ENCODE measurements at regions not wholly inside any gene's neighbourhood (a gene's known extent, or its start where the extent isn't known, plus 50 kb on each side); places are given as distances from the start of the nearest gene placed in this dataset.

DNA sequence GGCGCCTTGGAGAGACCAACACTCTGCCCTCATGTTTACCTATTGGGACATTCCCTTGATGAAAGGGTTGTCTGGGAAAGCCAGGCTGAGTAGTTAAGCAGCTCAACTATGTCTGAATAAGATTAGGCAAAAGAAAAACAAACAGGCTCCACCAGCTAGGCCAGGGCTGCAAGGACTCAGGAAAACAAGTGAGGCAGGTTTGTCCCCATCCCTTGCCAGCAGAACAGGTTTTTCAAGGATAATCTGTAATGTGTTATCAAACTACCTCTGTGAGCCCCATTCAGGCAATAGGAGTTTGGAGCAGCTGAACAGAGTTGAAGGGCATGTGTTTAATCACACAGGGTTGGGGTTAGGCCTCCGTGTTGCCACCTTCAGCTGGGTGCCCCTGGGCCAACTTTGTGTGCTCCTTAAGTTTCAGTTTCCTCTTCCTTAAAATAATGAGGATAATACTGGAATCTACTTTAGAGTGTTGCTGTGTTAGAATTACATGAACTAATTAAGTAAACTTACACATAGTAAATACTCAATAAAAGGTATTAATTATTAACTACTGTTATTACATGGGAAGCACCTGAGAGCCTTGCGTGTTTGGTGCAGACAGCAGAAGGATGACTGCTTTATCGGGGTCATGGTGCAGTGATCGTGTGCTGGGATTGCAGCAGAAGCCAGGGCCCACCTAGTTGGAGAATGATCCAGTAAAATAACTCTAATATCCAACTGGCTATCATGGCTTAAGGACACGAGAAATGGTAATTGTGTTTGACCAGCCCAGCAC, 72.1 kb upstream of the ATP10B start:
- TF ChIP-seq, protein P1, sequence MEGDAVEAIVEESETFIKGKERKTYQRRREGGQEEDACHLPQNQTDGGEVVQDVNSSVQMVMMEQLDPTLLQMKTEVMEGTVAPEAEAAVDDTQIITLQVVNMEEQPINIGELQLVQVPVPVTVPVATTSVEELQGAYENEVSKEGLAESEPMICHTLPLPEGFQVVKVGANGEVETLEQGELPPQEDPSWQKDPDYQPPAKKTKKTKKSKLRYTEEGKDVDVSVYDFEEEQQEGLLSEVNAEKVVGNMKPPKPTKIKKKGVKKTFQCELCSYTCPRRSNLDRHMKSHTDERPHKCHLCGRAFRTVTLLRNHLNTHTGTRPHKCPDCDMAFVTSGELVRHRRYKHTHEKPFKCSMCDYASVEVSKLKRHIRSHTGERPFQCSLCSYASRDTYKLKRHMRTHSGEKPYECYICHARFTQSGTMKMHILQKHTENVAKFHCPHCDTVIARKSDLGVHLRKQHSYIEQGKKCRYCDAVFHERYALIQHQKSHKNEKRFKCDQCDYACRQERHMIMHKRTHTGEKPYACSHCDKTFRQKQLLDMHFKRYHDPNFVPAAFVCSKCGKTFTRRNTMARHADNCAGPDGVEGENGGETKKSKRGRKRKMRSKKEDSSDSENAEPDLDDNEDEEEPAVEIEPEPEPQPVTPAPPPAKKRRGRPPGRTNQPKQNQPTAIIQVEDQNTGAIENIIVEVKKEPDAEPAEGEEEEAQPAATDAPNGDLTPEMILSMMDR (conservative IDR thresholded peaks at IDR 0.05; ENCODE audit: low read depth, low read length), result no peak
- H3K4me3 ChIP-seq (ENCODE audit: low read depth, low read length), result no peak overlapping the region
- no peak for DNase-seq (ENCODE audit: low read depth)

DNA sequence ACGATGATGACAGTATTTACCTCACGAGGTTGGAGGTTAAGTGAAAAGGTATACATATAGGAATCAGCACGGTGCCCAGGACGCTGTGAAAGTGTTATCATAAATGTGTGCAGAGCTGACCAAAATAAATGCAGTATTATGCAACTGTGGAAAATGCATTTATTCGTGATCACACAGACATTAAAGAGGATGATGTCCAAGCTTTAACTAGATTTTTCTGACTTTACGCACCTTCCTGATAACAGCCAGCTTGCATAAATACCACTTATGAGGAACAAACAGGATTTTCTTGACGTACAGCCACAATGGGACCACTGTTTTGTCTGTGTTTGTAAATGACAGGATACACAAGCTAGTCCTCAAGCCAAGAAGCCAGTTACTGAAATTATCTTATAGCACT, 71.4 kb upstream of the ATP10B start:
- H3K4me3 ChIP-seq (ENCODE audit: low read depth, low read length), result no peak overlapping the region
- no peak for DNase-seq (ENCODE audit: low read depth)
- TF ChIP-seq, protein P1 (conservative IDR thresholded peaks at IDR 0.05; ENCODE audit: low read depth, low read length), result no peak

DNA sequence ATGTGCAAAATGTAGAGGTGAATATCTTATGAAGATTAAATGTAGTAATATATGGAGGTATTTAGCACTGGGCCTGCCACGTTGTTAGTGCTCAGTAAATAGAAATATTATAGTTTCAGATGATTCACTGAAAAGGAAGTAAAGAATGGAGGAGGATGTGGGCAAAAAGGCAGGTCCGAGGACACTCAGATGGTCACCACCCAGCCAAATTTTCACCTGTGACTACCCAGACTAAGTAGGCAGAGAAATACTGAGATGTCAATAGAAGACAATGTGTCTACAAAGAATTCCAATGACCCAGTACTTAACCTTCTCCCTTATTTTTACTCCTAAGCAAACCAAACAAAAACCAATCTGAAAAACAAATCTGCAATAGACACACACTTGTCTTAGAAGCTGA, 70.3 kb upstream of the ATP10B start:
- no peak for DNase-seq (ENCODE audit: low read depth)
- H3K4me3 ChIP-seq (ENCODE audit: low read depth, low read length), result no peak overlapping the region

DNA sequence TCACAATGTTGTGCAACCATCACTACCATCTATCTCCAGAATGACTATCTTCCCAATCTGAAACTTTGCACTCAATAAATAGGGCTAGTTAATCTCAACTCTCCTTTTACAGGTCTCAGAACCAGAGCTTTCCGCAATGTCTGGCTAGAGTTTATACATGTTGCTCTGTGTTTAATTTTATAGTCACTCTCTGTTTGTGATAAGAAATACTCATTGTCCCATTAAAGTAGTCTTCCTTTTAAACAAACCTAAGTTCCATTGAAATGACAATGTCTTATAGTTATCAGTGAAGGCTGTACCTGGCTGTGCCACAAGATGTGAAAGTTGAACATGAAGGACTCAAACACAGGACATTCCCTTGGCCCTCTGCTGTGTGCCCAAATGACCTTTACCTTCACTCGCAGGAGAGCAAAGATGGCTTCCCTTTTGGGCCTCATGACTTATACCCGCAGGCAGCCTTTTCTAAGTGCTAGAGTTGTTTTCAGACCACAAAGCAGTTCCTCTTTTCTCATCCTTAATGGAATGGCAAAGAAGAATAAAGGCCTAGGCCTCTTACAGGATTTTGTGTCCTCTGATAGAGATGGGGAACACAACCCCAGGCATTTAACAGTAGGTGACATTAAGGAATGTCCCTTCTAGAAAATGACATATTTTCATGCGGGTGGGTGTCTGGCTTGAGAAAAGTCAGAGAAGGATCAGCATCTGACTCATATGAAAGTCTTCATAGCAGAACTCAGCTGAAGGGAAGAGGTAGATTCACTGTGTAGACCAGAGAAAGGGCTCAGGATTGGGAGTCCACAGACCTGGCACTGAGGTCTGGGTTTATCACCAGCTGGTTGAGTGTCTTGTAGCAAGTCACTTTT, 69.6 kb upstream of the ATP10B start:
- DNase-seq (ENCODE audit: low read depth), result no peak
- TF ChIP-seq, protein P1 (conservative IDR thresholded peaks at IDR 0.05; ENCODE audit: low read depth, low read length), result no peak
- H3K4me3 ChIP-seq (ENCODE audit: low read depth, low read length), result no peak overlapping the region

More for the DNA sequence above, 70.3 kb upstream of the ATP10B start:
- TF ChIP-seq, protein P1 (conservative IDR thresholded peaks at IDR 0.05; ENCODE audit: low read depth, low read length), result no peak

DNA sequence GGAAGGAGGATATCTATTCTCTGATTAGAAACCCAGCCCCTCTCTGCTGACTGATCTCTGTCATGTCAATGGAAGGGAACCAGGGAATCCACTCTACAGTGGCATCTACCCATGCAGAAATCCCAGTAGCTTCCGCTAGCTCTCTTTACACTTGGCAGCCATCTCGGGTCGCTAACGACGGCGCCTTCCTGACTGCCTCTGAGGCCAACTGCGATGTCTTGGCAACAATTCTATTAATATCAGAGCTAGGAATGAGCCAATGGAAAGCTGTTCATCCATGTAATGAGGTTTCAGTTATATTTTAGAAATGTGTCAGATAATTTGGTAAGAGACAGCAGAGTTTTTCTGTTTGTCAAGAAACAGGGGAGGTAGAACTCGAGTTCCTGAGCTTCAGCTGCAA, 67.6 kb upstream of the ATP10B start:
- TF ChIP-seq, protein P1 (conservative IDR thresholded peaks at IDR 0.05; ENCODE audit: low read depth, low read length), result no peak
- no peak for DNase-seq (ENCODE audit: low read depth)
- H3K4me3 ChIP-seq (ENCODE audit: low read depth, low read length), result no peak overlapping the region

DNA sequence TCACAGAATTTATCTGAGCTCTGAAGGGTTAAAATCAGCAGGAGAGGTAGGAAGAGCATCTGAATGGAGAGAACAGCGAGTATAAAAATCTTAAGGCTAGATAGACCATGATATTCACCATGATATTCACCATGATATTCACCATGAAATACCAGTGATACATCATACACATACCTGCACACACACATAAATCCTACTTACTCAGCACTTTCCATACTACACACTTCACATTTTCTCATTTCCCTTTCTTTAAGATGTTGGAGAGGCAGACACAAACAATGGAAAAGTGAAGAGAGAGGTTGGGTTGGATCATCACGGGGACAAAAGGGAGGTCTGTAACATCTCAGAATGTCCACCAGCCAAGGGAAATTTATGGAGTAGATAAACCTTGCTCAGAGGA, 66.4 kb upstream of the ATP10B start:
- no peak overlapping the region for H3K4me3 ChIP-seq (ENCODE audit: low read depth, low read length)
- DNase-seq (ENCODE audit: low read depth), result no peak
- TF ChIP-seq, protein P1 (conservative IDR thresholded peaks at IDR 0.05; ENCODE audit: low read depth, low read length), result no peak
